Caco-2 (cell line): ENCODE measurements at regions not wholly inside any gene's neighbourhood (a gene's known extent, or its start where the extent isn't known, plus 50 kb on each side); places are given as distances from the start of the nearest gene placed in this dataset.

Experiments used
- BruUV-seq: library from RNA; stranded (reverse); fragments of 400-500 nt; replicated peaks from 2 replicates; lab custom pipeline; 2021; lab: Mats Ljungman, UMichigan
- CTCF ChIA-PET: fragments of 300-600 bp; sonication (Branson Sonifier 250); formaldehyde crosslinking; loops from one replicate; lab custom pipeline; 2022; ENCODE audit warnings: antibody characterized with exemption; lab: Charles Lee
- POLR2A ChIA-PET: fragments of 300-600 bp; sonication (Branson Sonifier 250); formaldehyde crosslinking; loops from one replicate; lab custom pipeline; 2022; ENCODE audit warnings: antibody characterized with exemption; lab: Charles Lee
- DNase-seq, 2 experiments: peaks; one replicate each; pipeline versions ENCODE4 v3.0.0 to v3.0.0-alpha.2; 2020 to 2022
- H3K27me3 ChIP-seq: replicated peaks from 2 replicates; pipeline ENCODE4 v1.6.0; 2011; ENCODE audit warnings: low read length; ENCODE audit not compliant: control insufficient read depth, insufficient read depth
- H3K36me3 ChIP-seq: 2 replicates; pipeline ENCODE4 v1.5.1; 2011; ENCODE audit warnings: low read length; ENCODE audit not compliant: control insufficient read depth, insufficient read depth
- H3K4me1 ChIP-seq: fragments of 250-450 bp; sonication (Bioruptor Pico); 2 replicates; pipeline ENCODE4 v1.5.1; 2020; ENCODE audit warnings: mild to moderate bottlenecking
- H3K4me3 ChIP-seq: 2 replicates; pipeline ENCODE4 v1.5.1; 2011; ENCODE audit warnings: low read depth, mild to moderate bottlenecking, control low read depth, low read length
- H3K9me3 ChIP-seq: fragments of 250-450 bp; sonication (Bioruptor Pico); 2 replicates; pipeline ENCODE4 v1.5.1; 2020; ENCODE audit warnings: mild to moderate bottlenecking, moderate library complexity
- H3K27ac Mint-ChIP-seq: one replicate; pipeline ENCODE4 v1.8.0; 2022; ENCODE audit warnings: mixed read lengths; ENCODE audit not compliant: unreplicated experiment
- H3K27me3 Mint-ChIP-seq: one replicate; pipeline ENCODE4 v1.8.0; 2022; ENCODE audit warnings: mixed read lengths; ENCODE audit not compliant: insufficient read depth, unreplicated experiment
- H3K36me3 Mint-ChIP-seq: one replicate; pipeline ENCODE4 v1.8.0; 2022; ENCODE audit warnings: mild to moderate bottlenecking, mixed read lengths; ENCODE audit not compliant: insufficient read depth, unreplicated experiment
- H3K4me1 Mint-ChIP-seq: one replicate; pipeline ENCODE4 v1.8.0; 2022; ENCODE audit warnings: low read depth, mixed read lengths; ENCODE audit not compliant: unreplicated experiment
- H3K4me3 Mint-ChIP-seq: one replicate; pipeline ENCODE4 v1.8.0; 2022; ENCODE audit warnings: mild to moderate bottlenecking, moderate library complexity, mixed read lengths; ENCODE audit not compliant: unreplicated experiment
- H3K9me3 Mint-ChIP-seq: one replicate; pipeline ENCODE4 v1.8.0; 2022; ENCODE audit warnings: mixed read lengths; ENCODE audit not compliant: unreplicated experiment
- intact Hi-C: fragments of 100-400 bp; cut with micrococcal nuclease; formaldehyde crosslinking; loops from one replicate; pipeline ENCODE4 v1.10.0; 2022; ENCODE audit not compliant: unreplicated experiment
- TF ChIP-seq, protein P1 (sequence below), 2 experiments: fragments of 200-600 bp in 1 of 2; IDR thresholded peaks; 1 replicate in 1 of 2; 2 replicates in 1 of 2; pipeline versions ENCODE4 v1.5.1 to v1.8.0; 2011 to 2022; ENCODE audit warnings: antibody characterized with exemption in 1 of 2, control low read depth in 1 of 2, inconsistent platforms in 1 of 2, low read depth in 1 of 2, low read length in 1 of 2, mild to moderate bottlenecking in 1 of 2, moderate library complexity in 1 of 2; ENCODE audit not compliant: insufficient read depth in 1 of 2, severe bottlenecking in 1 of 2, unreplicated experiment in 1 of 2

DNA sequence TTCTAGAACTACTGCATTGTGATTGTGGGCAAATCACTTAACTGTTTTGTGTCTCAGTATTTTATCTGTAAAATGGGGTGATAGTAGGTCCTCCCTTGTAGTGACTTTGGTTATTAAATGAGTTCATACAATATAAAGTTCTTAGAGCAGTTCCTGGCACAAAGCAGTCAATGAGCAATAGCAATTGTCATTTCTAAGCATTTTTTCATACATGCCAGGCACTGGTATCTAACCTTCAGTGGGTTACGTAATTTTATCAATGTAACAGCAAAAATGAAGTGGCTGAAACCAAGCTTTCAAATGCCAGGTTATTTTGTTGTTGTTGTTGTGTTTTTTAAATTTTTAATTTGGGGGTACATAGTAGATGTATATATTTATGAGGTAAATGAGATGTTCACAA is 401.9 kb downstream of the MEIS1 start:
- ChIA-PET POLR2A (no interaction called here), CTCF (no interaction called here)
- Mint-ChIP-seq H3K9me3 (no peaks in the 10 kb centered on the region), H3K4me3 (no peak overlapping the region), H3K27me3 (no peaks in the 10 kb centered on the region), H3K27ac (no peak overlapping the region), H3K36me3 (no peaks in the 10 kb centered on the region), H3K4me1 (peaks cover 7% of the 10 kb centered on the region)
- TF ChIP-seq, protein P1, sequence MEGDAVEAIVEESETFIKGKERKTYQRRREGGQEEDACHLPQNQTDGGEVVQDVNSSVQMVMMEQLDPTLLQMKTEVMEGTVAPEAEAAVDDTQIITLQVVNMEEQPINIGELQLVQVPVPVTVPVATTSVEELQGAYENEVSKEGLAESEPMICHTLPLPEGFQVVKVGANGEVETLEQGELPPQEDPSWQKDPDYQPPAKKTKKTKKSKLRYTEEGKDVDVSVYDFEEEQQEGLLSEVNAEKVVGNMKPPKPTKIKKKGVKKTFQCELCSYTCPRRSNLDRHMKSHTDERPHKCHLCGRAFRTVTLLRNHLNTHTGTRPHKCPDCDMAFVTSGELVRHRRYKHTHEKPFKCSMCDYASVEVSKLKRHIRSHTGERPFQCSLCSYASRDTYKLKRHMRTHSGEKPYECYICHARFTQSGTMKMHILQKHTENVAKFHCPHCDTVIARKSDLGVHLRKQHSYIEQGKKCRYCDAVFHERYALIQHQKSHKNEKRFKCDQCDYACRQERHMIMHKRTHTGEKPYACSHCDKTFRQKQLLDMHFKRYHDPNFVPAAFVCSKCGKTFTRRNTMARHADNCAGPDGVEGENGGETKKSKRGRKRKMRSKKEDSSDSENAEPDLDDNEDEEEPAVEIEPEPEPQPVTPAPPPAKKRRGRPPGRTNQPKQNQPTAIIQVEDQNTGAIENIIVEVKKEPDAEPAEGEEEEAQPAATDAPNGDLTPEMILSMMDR (IDR thresholded peaks at IDR 0.05; ENCODE audit: insufficient read depth in 1 of 2, low read depth in 1 of 2, low read length in 1 of 2, severe bottlenecking in 1 of 2, unreplicated experiment in 1 of 2), result no peak
- no peaks in the 10 kb centered on the region for H3K9me3 ChIP-seq
- DNase-seq, result no peak
- intact Hi-C loops, result no loop called here
- no peak overlapping the region for H3K4me3 ChIP-seq
- no TSS peak for BruUV-seq
- no peaks in the 10 kb centered on the region for H3K36me3 ChIP-seq
- peaks cover 17% of the 10 kb centered on the region for H3K4me1 ChIP-seq
- H3K27me3 ChIP-seq, result no peaks in the 10 kb centered on the region; the same call in 1 of the 2 replicates

DNA sequence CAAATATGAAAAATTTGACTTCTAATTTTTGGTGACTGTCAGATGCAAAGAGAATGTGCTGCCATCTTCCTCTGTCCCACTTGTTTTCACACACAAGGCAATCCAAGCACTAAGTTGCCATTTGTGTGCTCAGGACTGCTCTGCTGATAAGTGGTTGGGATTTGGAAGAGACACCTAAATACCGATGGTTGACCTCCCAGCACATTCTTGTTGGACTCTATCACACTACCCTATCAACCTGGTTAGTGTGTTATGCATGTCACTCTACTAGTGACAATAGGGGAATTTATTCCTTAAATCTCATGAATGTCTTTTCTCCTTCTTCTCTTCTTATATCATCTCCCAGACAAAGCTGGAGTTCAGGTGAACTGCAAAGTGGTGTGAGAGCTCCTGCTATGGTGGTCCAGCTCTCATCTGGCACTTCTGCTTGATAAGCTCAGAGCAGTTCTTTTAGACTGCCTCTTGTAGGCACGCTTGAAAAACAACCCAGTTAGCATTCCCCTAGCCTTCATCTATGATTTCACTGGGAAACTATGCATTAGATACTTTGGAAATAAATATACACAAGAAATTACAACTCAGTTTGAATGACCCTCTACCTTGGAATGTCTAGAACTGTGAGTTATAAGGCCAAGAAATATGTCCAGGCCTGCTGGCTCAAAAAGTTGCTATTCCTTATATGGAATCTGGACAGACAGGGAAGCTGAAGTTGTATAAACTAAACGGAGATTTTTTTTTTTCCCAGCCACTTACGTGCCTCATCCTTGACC is 404.8 kb downstream of the MEIS1 start:
- ChIA-PET POLR2A (interaction anchor here (0.5 kb wide), 1 partner anchor 705 kb away, joined by 4 read pairs; no protein-coding TSS in a partner anchor), CTCF (no interaction called here)
- H3K4me3 Mint-ChIP-seq, result no peak overlapping the region
- no peak overlapping the region for H3K27ac Mint-ChIP-seq
- no peaks in the 10 kb centered on the region for H3K9me3 Mint-ChIP-seq
- TF ChIP-seq, protein P1 (IDR thresholded peaks at IDR 0.05; ENCODE audit: insufficient read depth in 1 of 2, low read depth in 1 of 2, low read length in 1 of 2, severe bottlenecking in 1 of 2, unreplicated experiment in 1 of 2), result no peak
- H3K4me1 Mint-ChIP-seq, result peaks cover 7% of the 10 kb centered on the region
- BruUV-seq, result no TSS peak
- H3K4me3 ChIP-seq, result no peak overlapping the region
- no peaks in the 10 kb centered on the region for H3K36me3 ChIP-seq
- H3K27me3 Mint-ChIP-seq, result no peaks in the 10 kb centered on the region
- H3K27me3 ChIP-seq, result no peaks in the 10 kb centered on the region
- peaks cover 17% of the 10 kb centered on the region for H3K4me1 ChIP-seq
- intact Hi-C loops, result no loop called here
- H3K9me3 ChIP-seq, result no peaks in the 10 kb centered on the region
- no peaks in the 10 kb centered on the region for H3K36me3 Mint-ChIP-seq
- DNase-seq, result peak in 1 of 2 experiments; percentile 5

DNA sequence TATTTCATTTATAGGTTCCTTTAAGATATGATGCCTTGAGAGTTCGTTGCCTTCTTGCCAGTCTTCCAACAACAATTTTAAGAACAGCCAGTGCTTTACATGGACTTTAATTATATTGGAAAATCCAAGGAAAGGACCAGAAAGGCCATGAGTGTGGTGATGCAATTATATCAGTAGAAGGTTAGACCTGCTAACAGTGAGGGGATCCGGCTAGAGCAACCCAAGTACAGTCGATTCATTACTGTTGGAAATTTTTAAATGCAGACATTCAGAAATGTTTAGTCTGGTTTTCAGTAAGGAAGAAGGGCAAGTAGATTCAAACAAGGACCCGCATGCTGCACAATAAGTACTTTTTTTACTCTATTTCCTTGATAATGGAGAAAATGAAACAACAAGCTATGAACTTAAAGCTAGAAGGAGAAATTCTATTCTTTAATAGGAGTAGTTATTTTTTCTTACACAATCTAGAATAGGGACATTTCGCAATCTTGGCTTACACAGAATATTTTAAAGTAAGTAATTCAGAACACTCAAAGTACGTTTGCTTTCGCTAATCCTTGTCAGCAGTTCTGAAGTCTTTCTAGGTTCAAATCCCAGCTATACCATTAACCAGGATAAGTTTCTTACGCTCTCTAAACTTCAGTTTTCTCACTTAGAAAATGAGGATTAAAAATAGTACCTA is 405.5 kb downstream of the MEIS1 start:
- no peak overlapping the region for H3K27ac Mint-ChIP-seq
- CTCF ChIA-PET, result no interaction called here

More for the DNA sequence above, 405.5 kb downstream of the MEIS1 start:
- Mint-ChIP-seq H3K36me3 (no peaks in the 10 kb centered on the region), H3K9me3 (no peaks in the 10 kb centered on the region), H3K4me3 (no peak overlapping the region), H3K27me3 (no peaks in the 10 kb centered on the region), H3K4me1 (peaks cover 7% of the 10 kb centered on the region)
- intact Hi-C loops, result no loop called here
- Histone ChIP-seq H3K4me3 (no peak overlapping the region), H3K9me3 (no peaks in the 10 kb centered on the region), H3K36me3 (no peaks in the 10 kb centered on the region), H3K4me1 (peaks cover 17% of the 10 kb centered on the region), H3K27me3 (no peaks in the 10 kb centered on the region)
- BruUV-seq, result no TSS peak
- POLR2A ChIA-PET, result no interaction called here
- DNase-seq, result no peak
- TF ChIP-seq, protein P1 (IDR thresholded peaks at IDR 0.05; ENCODE audit: insufficient read depth in 1 of 2, low read depth in 1 of 2, low read length in 1 of 2, severe bottlenecking in 1 of 2, unreplicated experiment in 1 of 2), result no peak
